ENCODE measurements at regions not wholly inside any gene's neighbourhood (a gene's known extent, or its start where the extent isn't known, plus 50 kb on each side); places are given as distances from the start of the nearest gene placed in this dataset.
"Not testable (repeated sequence)": the region's sequence is repeated elsewhere in the genome, so short reads cannot be mapped to it uniquely, and the experiment has no call there.

DNA sequence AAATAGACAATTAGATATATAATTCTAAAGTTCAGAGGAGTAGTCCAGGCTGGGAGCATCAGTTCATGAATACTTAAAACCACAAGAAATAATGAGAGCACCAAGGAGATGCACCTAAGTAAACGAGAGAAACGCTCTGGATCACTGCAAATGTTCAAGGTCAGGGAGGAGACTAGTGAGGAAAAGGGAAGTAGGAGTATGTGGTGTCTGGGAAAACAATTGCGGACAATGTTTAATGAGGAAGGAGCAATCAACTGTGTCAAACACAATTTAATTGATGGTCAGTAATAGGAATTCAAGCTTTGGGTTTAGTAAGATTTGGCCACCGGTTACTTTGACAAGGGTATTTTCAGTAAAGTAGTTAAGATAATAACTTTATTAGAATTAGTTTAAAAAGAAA, 652.2 kb downstream of the DACH1 start:
- CTCF ChIA-PET = no interaction called here
- TF ChIP-seq CTCF (IDR thresholded peaks at IDR 0.05; ENCODE audit: control extremely low read depth, extremely low read depth, low read depth, missing control alignments) = no peak
- no peak for DNase-seq (ENCODE audit: extremely low spot score)
- POLR2A ChIA-PET = no interaction called here

- CTCF ChIA-PET = no interaction called here
- POLR2A ChIA-PET = no interaction called here
- TF ChIP-seq CTCF (IDR thresholded peaks at IDR 0.05; ENCODE audit: control extremely low read depth, extremely low read depth, low read depth, missing control alignments) = no peak
- no peak for DNase-seq (ENCODE audit: extremely low spot score)
These were observed 652.6 kb downstream of the DACH1 start for GRCh38 chr13:71214357-71214756.

DNA sequence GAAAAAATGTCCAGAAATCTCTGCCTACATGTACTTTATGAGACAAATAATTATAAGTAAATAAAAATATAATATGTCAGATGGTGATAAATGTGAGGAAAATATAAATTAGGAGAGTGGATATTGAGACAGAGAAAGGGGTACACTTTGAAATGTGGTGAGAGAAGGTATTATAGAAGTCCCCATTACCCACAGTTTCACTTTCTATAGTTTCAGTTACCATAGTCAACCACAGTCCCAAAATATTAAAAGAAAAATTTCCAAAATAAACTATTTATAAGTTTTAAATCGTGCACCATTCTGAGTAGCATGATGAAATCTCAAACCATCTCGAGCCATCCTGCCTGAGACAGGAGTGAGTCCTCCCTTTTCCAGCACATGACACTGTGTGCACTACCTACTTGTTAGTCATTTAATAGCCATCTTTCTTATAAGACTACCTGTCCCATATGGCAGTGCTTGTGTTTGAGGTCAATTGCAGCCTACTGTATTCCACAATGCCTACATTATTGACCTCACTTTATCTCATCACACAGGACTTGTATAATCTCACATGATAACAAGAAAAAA, 653.7 kb downstream of the DACH1 start:
- no peak for TF ChIP-seq CTCF (IDR thresholded peaks at IDR 0.05; ENCODE audit: control extremely low read depth, extremely low read depth, low read depth, missing control alignments)
- POLR2A ChIA-PET = no interaction called here
- CTCF ChIA-PET = no interaction called here
- no peak for DNase-seq (ENCODE audit: extremely low spot score)

DNA sequence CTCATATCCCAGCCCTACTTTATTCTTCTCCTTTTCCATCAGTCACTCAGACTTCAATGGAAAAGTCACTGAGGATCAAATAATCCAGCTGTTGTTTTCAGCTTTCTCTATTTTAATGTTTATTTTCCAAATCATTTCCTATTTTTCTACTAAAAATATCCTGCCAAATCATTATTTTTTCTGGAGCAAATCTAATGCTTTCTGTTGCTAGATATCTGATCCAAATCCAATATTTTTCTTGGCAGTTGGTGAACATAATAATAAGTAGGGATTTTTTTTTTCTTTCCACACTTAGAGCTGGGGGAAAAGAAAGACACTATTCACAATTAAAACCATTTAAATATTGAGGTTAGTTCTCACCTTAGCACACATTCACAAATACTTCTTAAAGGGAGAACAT, 656.1 kb downstream of the DACH1 start:
- CTCF ChIA-PET = no interaction called here
- TF ChIP-seq CTCF (IDR thresholded peaks at IDR 0.05; ENCODE audit: control extremely low read depth, extremely low read depth, low read depth, missing control alignments) = no peak
- POLR2A ChIA-PET = no interaction called here
- DNase-seq (ENCODE audit: extremely low spot score) = no peak

DNA sequence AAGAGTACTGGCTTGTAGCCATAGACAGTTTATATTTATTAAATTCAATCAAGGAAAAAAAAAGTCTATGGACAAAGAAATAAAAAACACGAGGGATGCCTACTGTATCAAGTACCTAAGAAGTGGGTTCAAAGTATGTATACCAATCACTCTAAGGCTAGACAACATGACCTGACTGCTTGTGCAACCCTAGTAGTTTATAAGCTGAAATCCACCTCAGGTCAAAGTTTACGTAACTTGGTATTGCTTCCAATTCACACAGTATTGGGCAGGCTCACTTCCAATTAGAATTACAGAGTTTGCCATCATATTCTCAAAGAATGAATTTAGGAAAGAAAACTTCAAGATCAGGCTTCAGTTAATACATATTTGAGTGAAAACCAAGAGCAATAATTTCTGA, 657.8 kb downstream of the DACH1 start:
- no peak for DNase-seq (ENCODE audit: extremely low spot score)
- no peak for TF ChIP-seq CTCF (IDR thresholded peaks at IDR 0.05; ENCODE audit: control extremely low read depth, extremely low read depth, low read depth, missing control alignments)
- CTCF ChIA-PET = no interaction called here
- POLR2A ChIA-PET = no interaction called here

- CTCF ChIA-PET = interaction anchor here (1.7 kb wide), 1 partner anchor 12 kb away, joined by 6 read pairs; no protein-coding TSS in a partner anchor
- DNase-seq (ENCODE audit: extremely low spot score); POLR2A ChIA-PET: not testable (repeated sequence)
These were observed 682.4 kb downstream of the DACH1 start for GRCh38 chr13:71184583-71184982.

- CTCF ChIA-PET = interaction anchor here (0.8 to 1.7 kb wide), 2 partner anchors 10 to 11 kb away, joined by 3 to 6 read pairs; no protein-coding TSS in a partner anchor
- DNase-seq (ENCODE audit: extremely low spot score); POLR2A ChIA-PET: not testable (repeated sequence)
These were observed 683.7 kb downstream of the DACH1 start for GRCh38 chr13:71183352-71183751.

- TF ChIP-seq CTCF (IDR thresholded peaks at IDR 0.05; ENCODE audit: control extremely low read depth, extremely low read depth, low read depth, missing control alignments) = no peak
These were observed 695.3 kb downstream of the DACH1 start for GRCh38 chr13:71171740-71172139.

More at GRCh38 chr13:71171740-71172139, 695.3 kb downstream of the DACH1 start:
- POLR2A ChIA-PET = no interaction called here
- no peak for DNase-seq (ENCODE audit: extremely low spot score)
- CTCF ChIA-PET = interaction anchor here (0.9 kb wide), 1 partner anchor 22 kb away, joined by 3 read pairs; no protein-coding TSS in a partner anchor

Data from GM10248 (cell line).